ENCODE measurements at regions not wholly inside any gene's neighbourhood (a gene's known extent, or its start where the extent isn't known, plus 50 kb on each side); places are given as distances from the start of the nearest gene placed in this dataset.

DNA sequence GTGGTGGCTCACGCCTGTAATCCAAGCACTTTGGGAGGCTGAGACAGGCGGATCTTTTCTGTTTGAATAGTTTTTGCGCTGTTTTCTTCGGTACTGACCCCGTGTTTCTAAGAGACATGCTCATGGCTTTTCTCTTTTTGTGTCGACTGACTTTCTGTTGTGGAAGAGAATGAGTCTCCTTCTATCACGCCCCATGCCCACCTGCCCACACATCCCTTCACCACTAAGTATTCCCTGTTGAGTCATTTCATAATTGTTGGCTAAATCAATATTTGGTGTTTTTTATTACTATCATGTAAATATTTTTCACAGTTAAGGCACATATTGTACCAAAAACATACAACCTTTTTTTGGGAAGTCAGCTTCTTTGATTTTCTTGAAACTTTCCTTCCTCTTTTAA lies 198.8 kb upstream of the TWIST2 start:
- DNase-seq (no peak), ATAC-seq (ENCODE audit: low read depth) (no peak)
- Histone ChIP-seq H3K27me3 (replicated peaks in 1 of 4; ENCODE audit: control extremely low read depth in 1 of 4, control insufficient read depth in 3 of 4, insufficient read depth in 4 of 4, low read length in 3 of 4) (no peaks in the 10 kb centered on the region), H3K27ac (ENCODE audit: low read length in 2 of 2) (no peak overlapping the region), H2AFZ (ENCODE audit: insufficient read depth, low read depth, low read length, poor library complexity, severe bottlenecking) (no peak overlapping the region), H3K79me2 (ENCODE audit: control insufficient read depth, insufficient read depth, low read length) (no peaks in the 10 kb centered on the region), H3K4me1 (ENCODE audit: control insufficient read depth in 2 of 2, insufficient read depth in 2 of 2, low read length in 2 of 2) (no peaks in the 10 kb centered on the region), H3K9me3 (ENCODE audit: control extremely low read depth in 1 of 3, control insufficient read depth in 2 of 3, insufficient read depth in 1 of 3, low read length in 2 of 3) (peaks cover 0 to 13% (median 0%) of the 10 kb centered on the region in 3 donors), H3K4me3 (ENCODE audit: control extremely low read depth in 1 of 5, extremely low read depth in 1 of 5, insufficient read depth in 1 of 5, low read depth in 2 of 5, low read length in 4 of 5) (no peak overlapping the region), H3K9ac (ENCODE audit: low read length) (no peak overlapping the region), H3K4me2 (replicated peaks; ENCODE audit: low read depth, low read length, poor library complexity, severe bottlenecking) (no peak overlapping the region), H3K36me3 (replicated peaks in 1 of 2; ENCODE audit: control extremely low read depth in 1 of 2, control insufficient read depth in 1 of 2, extremely low read depth in 1 of 2, insufficient read depth in 2 of 2, low read length in 1 of 2) (no peaks in the 10 kb centered on the region), H4K20me1 (ENCODE audit: control insufficient read depth, insufficient read depth, low read length, poor library complexity, severe bottlenecking) (no peaks in the 10 kb centered on the region)
- POLR2A ChIA-PET: no interaction called here
- peaks cover 9% of the 10 kb centered on the region for H3K27me3 Mint-ChIP-seq
- WGBS (ENCODE audit: insufficient coverage): 100% methylated on average over 2 of the region's 7 CpGs
- H3K9me3 Mint-ChIP-seq (ENCODE audit: insufficient read depth): no peaks in the 10 kb centered on the region
- H3K27ac Mint-ChIP-seq: no peak overlapping the region
- intact Hi-C loops (cut with micrococcal nuclease): no loop called here
- CTCF ChIA-PET: no interaction called here
- TF ChIP-seq, protein P1, sequence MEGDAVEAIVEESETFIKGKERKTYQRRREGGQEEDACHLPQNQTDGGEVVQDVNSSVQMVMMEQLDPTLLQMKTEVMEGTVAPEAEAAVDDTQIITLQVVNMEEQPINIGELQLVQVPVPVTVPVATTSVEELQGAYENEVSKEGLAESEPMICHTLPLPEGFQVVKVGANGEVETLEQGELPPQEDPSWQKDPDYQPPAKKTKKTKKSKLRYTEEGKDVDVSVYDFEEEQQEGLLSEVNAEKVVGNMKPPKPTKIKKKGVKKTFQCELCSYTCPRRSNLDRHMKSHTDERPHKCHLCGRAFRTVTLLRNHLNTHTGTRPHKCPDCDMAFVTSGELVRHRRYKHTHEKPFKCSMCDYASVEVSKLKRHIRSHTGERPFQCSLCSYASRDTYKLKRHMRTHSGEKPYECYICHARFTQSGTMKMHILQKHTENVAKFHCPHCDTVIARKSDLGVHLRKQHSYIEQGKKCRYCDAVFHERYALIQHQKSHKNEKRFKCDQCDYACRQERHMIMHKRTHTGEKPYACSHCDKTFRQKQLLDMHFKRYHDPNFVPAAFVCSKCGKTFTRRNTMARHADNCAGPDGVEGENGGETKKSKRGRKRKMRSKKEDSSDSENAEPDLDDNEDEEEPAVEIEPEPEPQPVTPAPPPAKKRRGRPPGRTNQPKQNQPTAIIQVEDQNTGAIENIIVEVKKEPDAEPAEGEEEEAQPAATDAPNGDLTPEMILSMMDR (IDR thresholded peaks at IDR 0.05): no peak
- no peak for TF ChIP-seq EZH2 (IDR thresholded peaks at IDR 0.05; ENCODE audit: borderline replicate concordance, insufficient read depth, low read depth, low read length, poor library complexity, severe bottlenecking)
- no peak overlapping the region for H3K4me3 Mint-ChIP-seq
- no peaks in the 10 kb centered on the region for H3K4me1 Mint-ChIP-seq

DNA sequence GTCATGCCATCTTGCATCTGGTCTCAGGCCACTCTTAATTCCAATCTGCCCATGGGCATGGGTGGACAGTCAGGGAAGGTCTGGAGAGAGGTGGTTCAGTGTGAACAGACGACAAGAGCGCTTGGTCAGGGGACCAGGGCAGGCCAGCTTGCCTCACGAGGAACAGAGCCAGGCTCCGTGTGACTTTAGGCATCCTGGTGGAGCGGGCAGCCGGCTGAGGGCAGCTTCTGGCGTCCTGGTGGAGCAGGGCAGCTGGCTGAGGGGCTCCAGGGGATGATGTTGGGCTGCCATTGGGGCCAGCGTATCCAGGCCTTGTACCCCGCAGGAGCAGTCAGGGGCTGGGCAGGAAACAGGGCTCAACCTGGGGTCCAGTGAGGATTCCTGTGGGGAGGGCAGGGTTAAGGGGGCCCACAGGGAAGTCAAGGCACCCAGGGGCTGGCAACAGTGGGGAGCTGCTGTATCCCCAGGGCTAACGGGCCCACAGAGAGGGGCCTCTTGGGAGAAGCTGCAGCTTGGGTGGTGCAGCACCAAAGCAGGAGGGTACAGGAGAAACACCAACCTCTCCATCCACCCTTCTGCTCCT lies 197.9 kb upstream of the TWIST2 start:
- H3K27me3 ChIP-seq (replicated peaks in 1 of 4; ENCODE audit: control extremely low read depth in 1 of 4, control insufficient read depth in 3 of 4, insufficient read depth in 4 of 4, low read length in 3 of 4): no peaks in the 10 kb centered on the region
- H3K4me1 Mint-ChIP-seq: no peaks in the 10 kb centered on the region
- no peaks in the 10 kb centered on the region for H3K79me2 ChIP-seq (ENCODE audit: control insufficient read depth, insufficient read depth, low read length)
- no peaks in the 10 kb centered on the region for H4K20me1 ChIP-seq (ENCODE audit: control insufficient read depth, insufficient read depth, low read length, poor library complexity, severe bottlenecking)
- no peaks in the 10 kb centered on the region for H3K9me3 Mint-ChIP-seq (ENCODE audit: insufficient read depth)
- H3K4me2 ChIP-seq (replicated peaks; ENCODE audit: low read depth, low read length, poor library complexity, severe bottlenecking): no peak overlapping the region
- ATAC-seq (ENCODE audit: low read depth): no peak
- no peak overlapping the region for H3K27ac Mint-ChIP-seq
- H3K4me3 Mint-ChIP-seq: no peak overlapping the region
- H3K9ac ChIP-seq (ENCODE audit: low read length): no peak overlapping the region
- peaks cover 9% of the 10 kb centered on the region for H3K27me3 Mint-ChIP-seq
- H2AFZ ChIP-seq (ENCODE audit: insufficient read depth, low read depth, low read length, poor library complexity, severe bottlenecking): no peak overlapping the region
- H3K36me3 ChIP-seq (replicated peaks in 1 of 2; ENCODE audit: control extremely low read depth in 1 of 2, control insufficient read depth in 1 of 2, extremely low read depth in 1 of 2, insufficient read depth in 2 of 2, low read length in 1 of 2): no peaks in the 10 kb centered on the region
- TF ChIP-seq EZH2 (IDR thresholded peaks at IDR 0.05; ENCODE audit: borderline replicate concordance, insufficient read depth, low read depth, low read length, poor library complexity, severe bottlenecking): no peak
- TF ChIP-seq, protein P1 (IDR thresholded peaks at IDR 0.05): no peak
- ChIA-PET POLR2A (no interaction called here), CTCF (no interaction called here)
- no peak overlapping the region for H3K4me3 ChIP-seq (ENCODE audit: control extremely low read depth in 1 of 5, extremely low read depth in 1 of 5, insufficient read depth in 1 of 5, low read depth in 2 of 5, low read length in 4 of 5)
- H3K27ac ChIP-seq (ENCODE audit: low read length in 2 of 2): no peak overlapping the region
- intact Hi-C loops (cut with micrococcal nuclease): no loop called here
- DNase-seq: no peak
- no peaks in the 10 kb centered on the region for H3K4me1 ChIP-seq (ENCODE audit: control insufficient read depth in 2 of 2, insufficient read depth in 2 of 2, low read length in 2 of 2)
- H3K9me3 ChIP-seq (ENCODE audit: control extremely low read depth in 1 of 3, control insufficient read depth in 2 of 3, insufficient read depth in 1 of 3, low read length in 2 of 3): peaks cover 0 to 13% (median 0%) of the 10 kb centered on the region in 3 donors
- 86% methylated on average over 10 of the region's 10 CpGs for WGBS (ENCODE audit: insufficient coverage)

Data from B cell (primary cell).